DND-41 (cell line): ENCODE measurements at regions not wholly inside any gene's neighbourhood (a gene's known extent, or its start where the extent isn't known, plus 50 kb on each side); places are given as distances from the start of the nearest gene placed in this dataset.

Source experiments
- EZH2 ChIP-seq: IDR thresholded peaks from 3 replicates; pipeline ENCODE4 v1.6.1; 2012; ENCODE audit warnings: borderline replicate concordance, low read depth, mild to moderate bottlenecking, moderate library complexity, low read length, inconsistent platforms; ENCODE audit not compliant: severe bottlenecking
- TF ChIP-seq, protein P1 (sequence below): IDR thresholded peaks from 2 replicates; pipeline ENCODE4 v1.5.1; 2012; ENCODE audit warnings: borderline replicate concordance, low read length, moderate library complexity, mild to moderate bottlenecking; ENCODE audit not compliant: poor library complexity, severe bottlenecking; ENCODE audit errors: extremely low read depth

- TF ChIP-seq, protein P1, sequence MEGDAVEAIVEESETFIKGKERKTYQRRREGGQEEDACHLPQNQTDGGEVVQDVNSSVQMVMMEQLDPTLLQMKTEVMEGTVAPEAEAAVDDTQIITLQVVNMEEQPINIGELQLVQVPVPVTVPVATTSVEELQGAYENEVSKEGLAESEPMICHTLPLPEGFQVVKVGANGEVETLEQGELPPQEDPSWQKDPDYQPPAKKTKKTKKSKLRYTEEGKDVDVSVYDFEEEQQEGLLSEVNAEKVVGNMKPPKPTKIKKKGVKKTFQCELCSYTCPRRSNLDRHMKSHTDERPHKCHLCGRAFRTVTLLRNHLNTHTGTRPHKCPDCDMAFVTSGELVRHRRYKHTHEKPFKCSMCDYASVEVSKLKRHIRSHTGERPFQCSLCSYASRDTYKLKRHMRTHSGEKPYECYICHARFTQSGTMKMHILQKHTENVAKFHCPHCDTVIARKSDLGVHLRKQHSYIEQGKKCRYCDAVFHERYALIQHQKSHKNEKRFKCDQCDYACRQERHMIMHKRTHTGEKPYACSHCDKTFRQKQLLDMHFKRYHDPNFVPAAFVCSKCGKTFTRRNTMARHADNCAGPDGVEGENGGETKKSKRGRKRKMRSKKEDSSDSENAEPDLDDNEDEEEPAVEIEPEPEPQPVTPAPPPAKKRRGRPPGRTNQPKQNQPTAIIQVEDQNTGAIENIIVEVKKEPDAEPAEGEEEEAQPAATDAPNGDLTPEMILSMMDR = no peak
- no peak for TF ChIP-seq EZH2
Measured at GRCh38 chr12:107440606-107441005, 245.0 kb upstream of the PWP1 start.
